CD4-positive, alpha-beta T cell treated with Interleukin-15 for 4 hours (primary cell): ENCODE measurements at regions not wholly inside any gene's neighbourhood (a gene's known extent, or its start where the extent isn't known, plus 50 kb on each side); places are given as distances from the start of the nearest gene placed in this dataset.

ENCODE experiments used
- DNase-seq: peaks from one replicate; pipeline ENCODE4 v3.0.0-alpha.2; 2020; ENCODE audit warnings: low spot score

GRCh38 chr10:131673396-131673795 lies 227.4 kb upstream of the PPP2R2D start:
- DNase-seq, result no peak

GRCh38 chr10:131674130-131674529 lies 226.7 kb upstream of the PPP2R2D start:
- DNase-seq, result no peak

GRCh38 chr10:131675104-131675503 lies 225.7 kb upstream of the PPP2R2D start:
- no peak for DNase-seq

- DNase-seq, result no peak
Observed at GRCh38 chr10:131676046-131676799, 224.6 kb upstream of the PPP2R2D start.

GRCh38 chr10:131676800-131677421 lies 223.9 kb upstream of the PPP2R2D start:
- no peak for DNase-seq

GRCh38 chr10:131677671-131678070 lies 223.1 kb upstream of the PPP2R2D start:
- DNase-seq, result no peak

GRCh38 chr10:131678171-131678570 lies 222.6 kb upstream of the PPP2R2D start:
- DNase-seq, result no peak

GRCh38 chr10:131678613-131679012 lies 222.2 kb upstream of the PPP2R2D start:
- no peak for DNase-seq

GRCh38 chr10:131679926-131680325 lies 220.9 kb upstream of the PPP2R2D start:
- DNase-seq, result no peak

- no peak for DNase-seq
Observed at GRCh38 chr10:131681122-131681521, 219.7 kb upstream of the PPP2R2D start.

GRCh38 chr10:131681656-131682055 lies 219.2 kb upstream of the PPP2R2D start:
- no peak for DNase-seq

GRCh38 chr10:131682271-131682962 lies 218.4 kb upstream of the PPP2R2D start:
- DNase-seq, result no peak

GRCh38 chr10:131683281-131683861 lies 217.4 kb upstream of the PPP2R2D start:
- no peak for DNase-seq

- no peak for DNase-seq
Observed at GRCh38 chr10:131683941-131684340, 216.9 kb upstream of the PPP2R2D start.

GRCh38 chr10:131685007-131685406 lies 215.8 kb upstream of the PPP2R2D start:
- no peak for DNase-seq

- no peak for DNase-seq
Observed at GRCh38 chr10:131685576-131685975, 215.2 kb upstream of the PPP2R2D start.

- no peak for DNase-seq
Observed at GRCh38 chr10:131686781-131687420, 213.9 kb upstream of the PPP2R2D start.

GRCh38 chr10:131688304-131688703 lies 212.5 kb upstream of the PPP2R2D start:
- DNase-seq, result no peak

- DNase-seq, result no peak
Observed at GRCh38 chr10:131689016-131689415, 211.8 kb upstream of the PPP2R2D start.

- no peak for DNase-seq
Observed at GRCh38 chr10:131689486-131689885, 211.3 kb upstream of the PPP2R2D start.

GRCh38 chr10:131689954-131690757 lies 210.7 kb upstream of the PPP2R2D start:
- DNase-seq, result no peak
